ENCODE measurements at regions not wholly inside any gene's neighbourhood (a gene's known extent, or its start where the extent isn't known, plus 50 kb on each side); places are given as distances from the start of the nearest gene placed in this dataset.

DNA sequence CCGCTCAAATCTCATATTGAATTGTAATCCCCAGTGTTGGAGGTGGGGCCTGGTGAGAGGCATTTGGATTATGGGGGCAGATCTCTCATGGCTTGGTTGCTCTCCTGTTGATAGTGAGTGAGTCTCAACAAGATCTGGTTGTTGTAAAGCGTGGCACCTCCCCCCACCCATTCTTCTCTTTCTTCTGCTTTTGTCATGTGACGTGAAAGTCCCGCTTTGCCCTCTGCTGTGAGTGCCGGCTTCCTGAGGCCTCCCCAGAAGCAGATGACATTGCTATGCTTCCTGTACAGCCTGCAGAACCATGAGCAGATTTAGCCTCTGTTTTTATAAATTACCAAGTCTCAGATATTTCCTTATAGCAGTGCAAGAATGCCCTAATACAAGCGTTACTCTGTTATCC, 673.8 kb downstream of the ADCYAP1 start:
- TF ChIP-seq, protein P1, sequence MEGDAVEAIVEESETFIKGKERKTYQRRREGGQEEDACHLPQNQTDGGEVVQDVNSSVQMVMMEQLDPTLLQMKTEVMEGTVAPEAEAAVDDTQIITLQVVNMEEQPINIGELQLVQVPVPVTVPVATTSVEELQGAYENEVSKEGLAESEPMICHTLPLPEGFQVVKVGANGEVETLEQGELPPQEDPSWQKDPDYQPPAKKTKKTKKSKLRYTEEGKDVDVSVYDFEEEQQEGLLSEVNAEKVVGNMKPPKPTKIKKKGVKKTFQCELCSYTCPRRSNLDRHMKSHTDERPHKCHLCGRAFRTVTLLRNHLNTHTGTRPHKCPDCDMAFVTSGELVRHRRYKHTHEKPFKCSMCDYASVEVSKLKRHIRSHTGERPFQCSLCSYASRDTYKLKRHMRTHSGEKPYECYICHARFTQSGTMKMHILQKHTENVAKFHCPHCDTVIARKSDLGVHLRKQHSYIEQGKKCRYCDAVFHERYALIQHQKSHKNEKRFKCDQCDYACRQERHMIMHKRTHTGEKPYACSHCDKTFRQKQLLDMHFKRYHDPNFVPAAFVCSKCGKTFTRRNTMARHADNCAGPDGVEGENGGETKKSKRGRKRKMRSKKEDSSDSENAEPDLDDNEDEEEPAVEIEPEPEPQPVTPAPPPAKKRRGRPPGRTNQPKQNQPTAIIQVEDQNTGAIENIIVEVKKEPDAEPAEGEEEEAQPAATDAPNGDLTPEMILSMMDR (IDR thresholded peaks at IDR 0.05; ENCODE audit: insufficient read depth, low read length) = no peak
- TF ChIP-seq POLR2AphosphoS5 (IDR thresholded peaks at IDR 0.05; ENCODE audit: low read depth) = no peak
- TF ChIP-seq, protein P2, sequence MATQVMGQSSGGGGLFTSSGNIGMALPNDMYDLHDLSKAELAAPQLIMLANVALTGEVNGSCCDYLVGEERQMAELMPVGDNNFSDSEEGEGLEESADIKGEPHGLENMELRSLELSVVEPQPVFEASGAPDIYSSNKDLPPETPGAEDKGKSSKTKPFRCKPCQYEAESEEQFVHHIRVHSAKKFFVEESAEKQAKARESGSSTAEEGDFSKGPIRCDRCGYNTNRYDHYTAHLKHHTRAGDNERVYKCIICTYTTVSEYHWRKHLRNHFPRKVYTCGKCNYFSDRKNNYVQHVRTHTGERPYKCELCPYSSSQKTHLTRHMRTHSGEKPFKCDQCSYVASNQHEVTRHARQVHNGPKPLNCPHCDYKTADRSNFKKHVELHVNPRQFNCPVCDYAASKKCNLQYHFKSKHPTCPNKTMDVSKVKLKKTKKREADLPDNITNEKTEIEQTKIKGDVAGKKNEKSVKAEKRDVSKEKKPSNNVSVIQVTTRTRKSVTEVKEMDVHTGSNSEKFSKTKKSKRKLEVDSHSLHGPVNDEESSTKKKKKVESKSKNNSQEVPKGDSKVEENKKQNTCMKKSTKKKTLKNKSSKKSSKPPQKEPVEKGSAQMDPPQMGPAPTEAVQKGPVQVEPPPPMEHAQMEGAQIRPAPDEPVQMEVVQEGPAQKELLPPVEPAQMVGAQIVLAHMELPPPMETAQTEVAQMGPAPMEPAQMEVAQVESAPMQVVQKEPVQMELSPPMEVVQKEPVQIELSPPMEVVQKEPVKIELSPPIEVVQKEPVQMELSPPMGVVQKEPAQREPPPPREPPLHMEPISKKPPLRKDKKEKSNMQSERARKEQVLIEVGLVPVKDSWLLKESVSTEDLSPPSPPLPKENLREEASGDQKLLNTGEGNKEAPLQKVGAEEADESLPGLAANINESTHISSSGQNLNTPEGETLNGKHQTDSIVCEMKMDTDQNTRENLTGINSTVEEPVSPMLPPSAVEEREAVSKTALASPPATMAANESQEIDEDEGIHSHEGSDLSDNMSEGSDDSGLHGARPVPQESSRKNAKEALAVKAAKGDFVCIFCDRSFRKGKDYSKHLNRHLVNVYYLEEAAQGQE (IDR thresholded peaks at IDR 0.05; ENCODE audit: insufficient replicate concordance, low read depth) = no peak
- no peak for TF ChIP-seq GABPA (IDR thresholded peaks at IDR 0.05; ENCODE audit: low read depth)
- no peak for TF ChIP-seq SPI1 (IDR thresholded peaks at IDR 0.05; ENCODE audit: borderline replicate concordance, low read depth)

Data from HL-60 (cell line).